ENCODE measurements at regions not wholly inside any gene's neighbourhood (a gene's known extent, or its start where the extent isn't known, plus 50 kb on each side); places are given as distances from the start of the nearest gene placed in this dataset.

DNA sequence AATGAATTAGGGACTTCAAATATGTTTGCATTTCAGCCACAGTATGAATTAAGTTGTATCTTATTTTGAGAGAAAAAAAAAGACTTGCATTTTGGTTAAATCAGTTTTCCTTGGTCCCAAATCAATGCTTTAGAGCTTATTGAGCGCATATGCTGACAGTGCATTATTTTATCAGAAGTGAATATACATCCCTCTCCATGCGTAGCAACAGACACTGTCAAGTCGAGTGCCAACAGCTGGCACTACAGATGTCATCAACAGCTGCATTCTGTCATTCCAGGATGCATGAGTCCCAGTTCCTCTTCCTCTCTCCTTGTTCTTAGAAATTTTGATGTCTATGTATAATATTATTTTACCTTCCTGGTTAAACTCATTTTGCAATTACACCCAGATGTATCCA is 156.1 kb upstream of the FOXB1 start:
- no peaks in the 10 kb centered on the region for H3K4me1 ChIP-seq (replicated peaks in 1 of 2)
- 47 to 63% (median 57%) methylated on average over 3 of the region's 3 CpGs for WGBS, 4 donors
- no peak overlapping the region for H3K4me3 ChIP-seq

DNA sequence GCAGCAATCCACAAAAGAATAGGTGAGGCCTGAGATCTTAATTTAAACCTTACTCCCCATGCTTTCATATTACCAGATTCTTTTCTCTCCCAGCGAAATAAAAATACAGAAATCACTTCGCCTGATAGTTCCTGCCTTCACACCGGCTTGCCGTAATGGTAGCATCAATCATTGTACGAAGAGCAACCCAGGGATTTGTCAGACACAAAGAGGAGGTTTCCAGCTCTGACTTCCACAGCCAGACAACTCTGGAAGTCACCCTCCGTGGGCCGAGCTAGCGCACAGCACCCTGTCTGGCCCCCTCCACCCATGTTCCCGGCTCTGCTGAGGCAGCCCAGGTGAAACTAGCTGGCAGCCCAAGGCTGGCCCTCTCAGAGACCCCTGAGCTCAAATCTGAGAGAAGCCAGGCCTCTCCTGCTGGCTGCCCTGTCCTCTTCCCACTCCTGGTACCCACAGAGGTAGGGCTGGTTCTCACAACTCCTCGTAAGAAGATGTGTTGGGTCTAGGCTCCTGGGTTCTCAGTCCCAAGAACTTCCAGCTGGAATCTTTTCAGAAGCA is 156.9 kb upstream of the BNIP2 start:
- no peak for DNase-seq
- Histone ChIP-seq H3K36me3 (replicated peaks in 1 of 2) (no peaks in the 10 kb centered on the region), H3K4me3 (no peak overlapping the region), H3K27me3 (peaks cover 3% of the 10 kb centered on the region), H3K27ac (no peak overlapping the region), H3K4me1 (replicated peaks in 1 of 2) (no peaks in the 10 kb centered on the region), H3K9me3 (replicated peaks in 1 of 3) (no peaks in the 10 kb centered on the region)
- whole genome bisulfite sequencing, 4 donors = 69 to 80% (median 73%) methylated on average over 6 to 10 of the region's 10 CpGs
- intact Hi-C loops (cut with DNase I) = no loop called here
- TF ChIP-seq CTCF (IDR thresholded peaks at IDR 0.05) = no peak
- TF ChIP-seq POLR2A (IDR thresholded peaks at IDR 0.05) = no peak

More for the DNA sequence above, 156.1 kb upstream of the FOXB1 start:
- intact Hi-C loops (cut with DNase I) = no loop called here
- Histone ChIP-seq H3K27me3 (peaks cover 4% of the 10 kb centered on the region), H3K36me3 (replicated peaks in 1 of 2) (no peaks in the 10 kb centered on the region), H3K27ac (no peak overlapping the region), H3K9me3 (replicated peaks in 1 of 3) (no peaks in the 10 kb centered on the region)
- no peak for DNase-seq
- no peak for TF ChIP-seq POLR2A (IDR thresholded peaks at IDR 0.05)
- TF ChIP-seq CTCF (IDR thresholded peaks at IDR 0.05) = no peak

GRCh38 chr15:59843609-59844008 is 154.5 kb upstream of the BNIP2 start:
- intact Hi-C loops (cut with DNase I) = no loop called here
- H3K4me1 ChIP-seq (replicated peaks in 1 of 2) = no peaks in the 10 kb centered on the region

DNA sequence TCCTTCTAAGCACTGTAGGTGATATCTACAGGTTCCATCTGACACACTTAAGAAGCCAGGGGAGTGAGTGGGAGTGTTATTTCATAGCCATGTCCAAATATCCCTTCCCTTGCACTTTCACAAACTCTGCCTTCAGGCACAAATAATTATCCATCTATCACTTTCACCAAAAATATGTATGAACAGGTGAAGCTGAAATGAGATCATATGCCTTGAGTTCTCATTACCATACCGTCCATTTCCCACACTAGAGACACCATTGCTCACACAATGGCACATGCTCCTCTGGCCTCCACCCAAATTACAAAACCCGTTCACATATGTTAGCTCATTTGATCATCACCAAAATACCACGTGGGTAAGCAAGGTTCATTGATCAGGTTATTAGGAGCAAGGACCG is 151.9 kb upstream of the BNIP2 start:
- Histone ChIP-seq H3K4me3 (no peak overlapping the region), H3K27me3 (no peaks in the 10 kb centered on the region), H3K27ac (no peak overlapping the region), H3K9me3 (replicated peaks in 1 of 3) (no peaks in the 10 kb centered on the region), H3K36me3 (replicated peaks in 1 of 2) (no peaks in the 10 kb centered on the region), H3K4me1 (replicated peaks in 1 of 2) (no peaks in the 10 kb centered on the region)
- DNase-seq = no peak
- intact Hi-C loops (cut with DNase I) = no loop called here
- TF ChIP-seq CTCF (IDR thresholded peaks at IDR 0.05) = no peak
- no peak for TF ChIP-seq POLR2A (IDR thresholded peaks at IDR 0.05)
- 75 to 83% (median 79%) methylated on average over 4 of the region's 4 CpGs for WGBS, 4 donors

More at GRCh38 chr15:59843609-59844008, 154.5 kb upstream of the BNIP2 start:
- H3K36me3 ChIP-seq (replicated peaks in 1 of 2) = no peaks in the 10 kb centered on the region
- H3K9me3 ChIP-seq (replicated peaks in 1 of 3) = no peaks in the 10 kb centered on the region
- no peak overlapping the region for H3K27ac ChIP-seq
- 47 to 63% (median 60%) methylated on average over 4 of the region's 4 CpGs for WGBS, 4 donors
- no peak for TF ChIP-seq POLR2A (IDR thresholded peaks at IDR 0.05)
- TF ChIP-seq CTCF (IDR thresholded peaks at IDR 0.05) = no peak
- H3K27me3 ChIP-seq = no peaks in the 10 kb centered on the region
- H3K4me3 ChIP-seq = no peak overlapping the region
- DNase-seq = no peak

Data from adrenal gland (tissue), 9 donors.